ENCODE measurements at regions not wholly inside any gene's neighbourhood (a gene's known extent, or its start where the extent isn't known, plus 50 kb on each side); places are given as distances from the start of the nearest gene placed in this dataset.
A peak's percentile ranks its signal among the peaks of the same experiment; 100 is the strongest.

DNA sequence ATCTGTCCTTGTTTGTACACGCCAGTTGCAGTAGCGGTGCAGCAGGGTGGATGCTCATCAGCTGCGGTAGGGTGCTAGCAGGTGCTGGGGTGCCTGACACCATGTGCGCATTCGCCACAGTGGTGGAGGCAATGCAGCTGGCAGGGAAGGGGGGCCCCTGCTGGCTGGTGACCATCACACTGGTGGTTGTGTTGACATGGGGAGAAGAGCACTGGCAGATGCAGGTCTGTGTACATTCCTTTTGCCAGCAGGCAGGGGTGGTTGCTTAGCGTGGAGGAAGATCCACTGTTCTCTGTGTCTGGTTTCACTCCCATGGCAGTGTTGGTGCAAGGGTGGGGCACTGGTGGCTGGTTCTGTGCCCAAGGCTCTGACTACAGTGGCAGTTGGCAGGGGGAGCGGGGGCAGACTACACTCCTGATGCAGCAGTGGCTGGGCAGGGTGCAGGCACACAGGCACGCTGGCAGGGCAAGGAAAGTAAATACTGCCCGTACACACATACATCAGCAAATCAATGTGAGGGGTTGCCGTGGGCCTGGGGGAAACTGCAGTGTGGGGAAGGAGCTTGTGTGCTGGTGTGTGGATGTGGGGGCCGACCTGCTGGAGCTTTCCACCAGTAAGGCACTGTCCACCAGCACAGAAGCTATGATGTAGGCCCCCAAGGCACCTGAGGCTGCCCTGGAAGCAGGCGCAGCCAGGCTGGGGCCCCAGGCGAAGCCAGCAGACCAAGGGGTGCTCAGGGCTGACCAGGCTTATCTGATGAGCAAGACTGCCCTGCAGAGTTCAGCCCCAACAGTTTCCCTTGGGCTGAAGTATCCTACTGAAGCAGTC is 87.2 kb upstream of the UNC5B start:
- DNase-seq (ENCODE audit: low spot score): no peak

DNA sequence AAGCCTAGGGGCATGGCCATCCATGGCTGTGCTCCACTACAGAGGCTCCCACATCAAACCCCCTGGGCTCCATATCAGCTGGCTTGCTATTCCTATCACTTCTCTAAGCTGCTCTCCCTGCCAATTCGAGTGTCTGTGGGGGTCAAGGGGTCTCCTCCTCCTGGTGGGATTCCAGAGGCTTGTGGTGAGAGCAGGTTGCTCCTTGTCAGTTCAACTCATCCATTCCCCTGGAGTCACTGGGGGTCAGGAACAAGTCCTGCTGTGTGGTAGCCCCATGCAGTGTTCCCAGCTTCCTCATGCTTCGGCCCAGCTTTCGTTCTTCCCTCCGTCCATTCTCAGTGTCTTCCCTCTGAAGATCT is 86.6 kb upstream of the UNC5B start:
- DNase-seq (ENCODE audit: low spot score): no peak

DNA sequence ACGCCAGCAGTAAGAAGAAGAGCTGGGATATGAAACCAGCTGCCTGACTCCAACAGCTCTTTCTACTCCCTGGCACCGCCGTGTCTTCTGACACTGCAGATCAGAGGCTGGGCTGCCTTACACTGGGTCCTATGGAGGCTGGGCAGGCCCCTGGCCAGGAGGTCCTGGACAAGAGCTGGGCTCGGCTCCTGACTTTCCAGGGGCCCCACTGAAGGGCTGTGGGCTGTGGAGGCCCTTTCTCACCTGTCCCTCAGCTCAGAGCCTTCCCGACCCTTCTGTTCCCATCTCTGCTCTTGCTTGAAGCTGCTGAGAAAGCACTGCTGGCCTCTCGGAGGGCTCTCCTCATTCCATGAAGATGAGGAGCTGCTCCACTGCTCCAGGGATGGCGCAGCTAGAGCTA is 85.9 kb upstream of the UNC5B start:
- DNase-seq (ENCODE audit: low spot score): no peak

DNA sequence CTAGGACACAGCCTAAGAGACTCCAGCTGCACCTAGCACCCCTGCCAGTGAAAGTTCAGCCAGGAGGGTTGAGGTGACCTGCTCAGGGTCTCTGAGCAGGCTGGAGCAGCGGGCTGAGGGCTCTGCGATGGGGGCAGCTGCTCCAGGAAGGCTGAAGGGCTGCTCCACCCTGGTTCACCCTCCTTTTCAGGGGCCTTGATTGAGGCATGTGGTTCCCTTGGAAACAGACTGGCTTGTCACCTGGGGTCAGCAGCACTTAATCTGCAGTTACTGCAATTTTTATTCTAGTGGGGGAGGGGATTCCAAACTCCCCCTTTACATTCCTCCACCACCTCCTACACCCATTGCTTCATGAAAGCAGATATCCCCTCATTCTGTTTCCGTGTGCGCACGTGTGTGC is 85.3 kb upstream of the UNC5B start:
- DNase-seq (ENCODE audit: low spot score): no peak

DNA sequence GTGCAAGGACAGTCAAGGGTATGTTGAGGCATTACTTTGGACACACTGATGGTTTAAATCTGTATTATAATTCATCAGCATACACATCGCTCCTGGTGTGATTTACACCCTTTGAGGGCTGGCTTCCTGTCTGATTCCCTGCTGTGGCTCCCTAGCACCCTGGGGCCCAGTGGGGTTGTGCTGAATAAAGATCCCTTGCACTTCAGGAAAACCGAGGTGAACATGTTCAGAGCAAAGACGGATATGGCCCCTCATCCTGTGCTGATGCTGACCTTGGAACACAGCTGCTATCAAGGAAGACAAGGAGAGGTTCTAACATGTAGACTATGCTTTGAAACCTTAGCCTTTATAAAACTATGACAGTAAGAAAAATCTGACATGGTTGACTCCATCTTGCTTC is 84.6 kb upstream of the UNC5B start:
- no peak for DNase-seq (ENCODE audit: low spot score)

DNA sequence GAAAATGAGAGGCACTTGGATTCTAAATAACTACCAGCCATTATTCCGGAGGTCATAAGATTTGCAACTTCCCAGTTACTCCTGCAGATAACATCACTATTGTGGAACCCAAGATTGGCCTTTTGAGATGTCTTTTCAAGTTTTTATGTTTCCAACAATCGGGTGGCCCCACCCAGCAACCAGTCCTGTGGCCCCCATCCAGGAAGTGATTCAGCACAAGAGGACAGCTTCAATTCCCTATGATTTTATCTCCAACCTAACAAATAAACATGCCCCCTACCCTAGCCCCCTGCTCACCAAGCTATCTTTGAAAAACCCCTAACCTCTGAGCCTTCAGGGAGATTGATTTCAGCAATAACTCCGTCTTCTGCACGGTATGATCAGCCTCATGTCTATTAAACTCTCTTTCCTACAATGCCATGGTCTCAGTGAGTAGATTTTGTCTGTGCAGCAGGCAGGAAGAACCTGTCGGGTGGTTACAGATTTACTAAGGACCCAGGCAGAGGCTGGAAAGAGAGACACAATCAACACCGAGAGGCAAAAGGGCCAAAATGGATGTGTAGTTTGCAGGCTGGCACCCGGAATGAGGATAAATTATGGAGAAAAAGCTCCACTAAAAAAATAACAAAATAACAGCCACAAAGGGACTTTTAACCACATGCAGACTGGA is 83.9 kb upstream of the UNC5B start:
- no peak for DNase-seq (ENCODE audit: low spot score)

DNA sequence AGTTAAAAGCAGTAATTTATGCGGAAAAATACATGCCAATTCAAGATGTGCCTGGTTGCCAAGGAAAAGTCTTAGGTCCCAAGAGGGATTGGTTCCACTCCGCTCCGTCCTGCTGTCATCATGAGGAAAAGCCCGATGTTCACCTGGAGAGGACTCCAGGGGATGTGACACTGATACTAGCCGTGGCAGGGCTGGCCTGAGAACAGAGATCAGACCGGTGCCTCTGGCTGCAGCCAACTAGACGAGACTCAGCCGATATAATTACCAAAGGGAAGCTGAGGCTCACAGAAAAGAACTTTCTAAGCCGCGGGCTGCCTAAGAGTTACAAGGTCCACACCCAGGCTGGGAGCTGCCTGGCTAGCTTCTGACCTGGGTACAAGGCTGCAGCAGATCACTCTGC is 81.3 kb upstream of the UNC5B start:
- no peak for DNase-seq (ENCODE audit: low spot score)

DNA sequence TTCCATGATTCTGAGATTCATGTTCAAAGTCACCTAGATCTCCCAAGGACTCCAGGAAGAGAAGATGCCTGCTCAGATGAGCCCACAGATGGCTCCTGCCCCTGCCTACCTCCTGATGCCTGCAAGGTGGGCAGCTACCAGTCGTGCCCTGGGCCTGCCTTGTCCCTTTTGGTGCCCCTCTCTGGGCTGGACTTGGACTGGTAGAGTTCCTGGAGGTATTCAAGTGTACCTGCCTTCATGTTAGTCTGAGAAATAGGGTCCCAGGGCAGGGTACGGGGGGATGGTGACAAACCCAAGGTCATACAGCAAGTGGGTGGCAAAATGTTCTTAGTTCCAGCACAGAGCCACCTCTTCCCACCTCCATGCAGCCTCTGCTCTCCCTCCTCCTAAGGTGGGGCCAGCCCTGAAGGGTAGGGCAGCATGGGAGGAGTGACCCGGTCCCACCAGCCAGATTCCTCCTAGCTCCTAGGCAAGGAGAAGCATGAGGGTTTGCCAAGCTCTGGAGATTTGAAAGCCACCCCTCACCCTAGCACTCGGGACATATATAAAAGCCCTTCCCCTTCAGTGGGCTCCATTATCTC is 80.8 kb upstream of the UNC5B start:
- DNase-seq (ENCODE audit: low spot score): no peak

DNA sequence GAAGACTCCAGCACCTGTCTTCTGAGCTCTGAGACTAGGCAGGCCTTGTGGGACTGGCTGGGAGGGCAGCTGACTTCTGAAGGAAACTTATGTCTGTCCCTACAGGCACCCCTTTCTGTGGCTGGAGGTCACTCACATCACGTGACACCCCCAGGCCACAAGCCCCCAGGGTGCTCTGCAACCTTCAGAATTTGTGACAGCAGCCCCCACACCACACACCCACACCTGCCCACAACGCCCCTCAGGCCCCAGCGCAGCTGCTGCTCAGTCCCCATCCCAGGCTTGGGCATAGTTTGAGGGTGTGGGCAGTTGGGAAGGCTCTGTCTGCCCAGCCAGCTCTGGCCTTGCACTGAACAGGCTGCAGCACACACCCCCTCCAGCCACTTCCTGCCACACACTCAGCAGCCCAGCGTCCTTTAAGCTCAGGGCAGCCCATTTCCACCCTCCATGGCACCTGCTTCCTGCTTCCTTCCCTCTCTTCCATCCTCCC is 80.0 kb upstream of the UNC5B start:
- no peak for DNase-seq (ENCODE audit: low spot score)

DNA sequence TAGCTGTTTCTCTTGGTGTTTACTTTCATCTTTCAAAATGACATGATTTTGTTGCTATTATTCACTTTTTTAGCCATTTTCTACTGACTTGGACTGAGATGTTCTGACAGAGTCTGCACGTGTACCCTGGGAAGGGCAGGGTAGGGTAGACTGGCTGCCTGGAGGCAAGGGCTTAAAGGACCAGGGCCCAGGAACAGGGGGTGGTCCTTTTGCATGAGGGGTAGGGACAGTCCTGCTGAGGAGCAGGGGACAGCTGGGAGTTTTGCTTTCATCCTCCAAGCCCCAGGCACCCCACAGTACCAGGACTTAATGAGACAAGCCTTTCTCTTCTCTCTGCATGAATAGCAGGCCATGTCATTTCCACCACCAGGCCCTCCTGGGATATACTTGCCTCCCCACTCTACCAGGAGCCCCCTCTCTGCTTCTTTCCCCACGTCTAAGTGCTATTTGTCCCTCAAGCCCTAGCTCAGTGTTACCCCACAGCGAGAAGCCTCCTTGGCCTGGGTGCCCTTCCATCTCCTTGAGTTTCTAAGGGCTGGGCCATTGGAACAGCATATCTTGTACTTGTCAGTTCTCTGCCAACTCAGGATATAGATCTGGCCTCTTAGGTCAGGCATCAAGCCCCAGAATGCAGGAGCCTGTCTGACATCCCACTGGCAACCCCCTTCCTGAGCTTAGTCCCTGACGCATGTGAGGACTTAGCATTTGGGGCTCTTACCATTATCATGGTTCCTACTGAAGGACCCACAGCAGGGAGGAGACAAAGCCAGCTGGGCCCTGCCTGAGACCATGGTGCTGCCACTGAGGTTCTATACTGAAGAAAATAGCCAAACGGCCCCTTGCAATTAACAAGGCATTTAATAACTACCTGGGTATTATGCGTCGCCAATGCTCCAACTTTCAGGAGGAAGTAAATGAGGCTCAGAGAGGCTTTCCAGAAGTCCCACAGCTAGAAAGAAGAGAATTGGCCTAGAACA is 78.4 kb upstream of the UNC5B start:
- no peak for DNase-seq (ENCODE audit: low spot score)

DNA sequence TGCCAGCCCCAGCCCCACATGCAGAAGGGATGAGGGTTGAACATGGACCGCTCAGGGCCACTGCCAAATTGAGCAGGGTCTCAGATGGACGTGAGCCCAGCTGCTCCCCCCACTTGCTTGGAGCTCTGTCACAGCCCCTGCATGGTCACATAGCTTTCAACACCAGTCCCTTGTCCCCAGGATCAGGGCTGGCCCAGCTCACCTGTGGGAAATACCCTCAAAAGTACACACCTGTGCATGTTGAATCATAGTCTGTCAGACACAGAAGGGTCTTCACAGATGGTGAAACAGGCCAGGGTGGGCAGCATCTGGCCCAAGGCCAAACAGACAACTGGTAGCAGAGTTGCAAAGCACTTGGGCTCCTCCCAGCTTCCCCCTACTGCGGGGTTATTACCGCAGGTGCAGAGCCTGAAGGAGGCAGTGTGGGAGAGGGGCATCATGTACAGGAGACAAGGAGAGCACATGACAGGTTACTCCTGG is 77.6 kb upstream of the UNC5B start:
- peak; percentile 0 for DNase-seq (ENCODE audit: low spot score)

DNA sequence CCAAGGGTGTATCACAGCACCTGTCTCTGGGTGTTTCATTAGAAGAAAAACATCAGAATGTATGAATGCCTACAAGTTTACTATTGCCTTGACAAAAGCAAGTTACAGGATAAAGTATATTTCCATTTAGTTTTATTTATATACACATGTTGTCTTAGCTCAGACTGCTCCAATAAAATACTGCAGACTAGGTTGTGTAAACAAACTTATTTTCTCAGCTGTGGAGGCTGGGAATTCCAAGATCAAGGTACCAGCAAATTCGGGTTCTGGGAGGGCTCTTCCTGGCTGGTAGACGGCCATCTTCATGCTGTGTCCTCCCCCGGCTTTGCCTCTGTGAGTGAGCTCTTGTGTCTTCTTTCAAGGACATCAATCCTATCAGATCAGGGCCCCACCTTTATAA is 77.1 kb upstream of the UNC5B start:
- DNase-seq (ENCODE audit: low spot score): no peak

DNA sequence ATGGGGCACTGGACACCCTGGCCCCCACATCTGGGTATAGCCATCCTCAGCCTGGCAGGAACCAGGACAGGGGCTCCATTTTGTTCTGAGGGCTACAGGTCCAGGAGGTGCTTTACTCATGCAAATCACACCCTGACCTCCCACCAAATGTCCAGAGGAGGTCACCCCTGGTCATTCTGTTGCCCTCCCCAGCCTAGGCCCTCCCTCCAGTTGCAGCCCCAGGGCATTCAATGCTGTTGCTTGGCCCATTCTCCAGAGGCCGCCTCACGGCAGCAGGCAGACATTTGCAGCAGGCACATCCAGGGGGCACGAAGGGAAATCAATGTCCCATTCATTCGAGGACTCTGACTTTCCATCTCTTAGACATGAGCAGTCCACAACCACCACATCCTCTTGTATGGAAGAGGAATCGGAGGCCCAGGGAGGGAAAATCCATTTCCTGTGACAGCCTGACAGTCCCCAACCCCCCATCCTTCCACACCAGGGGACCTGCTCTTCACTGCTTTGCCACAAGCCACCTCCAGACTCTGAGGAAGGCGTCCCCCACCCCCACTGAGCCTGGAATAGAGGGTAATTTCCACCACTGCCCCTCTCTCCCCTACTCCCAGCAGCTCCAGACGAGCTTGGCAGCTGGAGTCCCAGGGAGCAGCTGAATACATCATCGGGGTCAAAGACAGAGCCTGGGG is 76.2 kb upstream of the UNC5B start:
- DNase-seq (ENCODE audit: low spot score): no peak

DNA sequence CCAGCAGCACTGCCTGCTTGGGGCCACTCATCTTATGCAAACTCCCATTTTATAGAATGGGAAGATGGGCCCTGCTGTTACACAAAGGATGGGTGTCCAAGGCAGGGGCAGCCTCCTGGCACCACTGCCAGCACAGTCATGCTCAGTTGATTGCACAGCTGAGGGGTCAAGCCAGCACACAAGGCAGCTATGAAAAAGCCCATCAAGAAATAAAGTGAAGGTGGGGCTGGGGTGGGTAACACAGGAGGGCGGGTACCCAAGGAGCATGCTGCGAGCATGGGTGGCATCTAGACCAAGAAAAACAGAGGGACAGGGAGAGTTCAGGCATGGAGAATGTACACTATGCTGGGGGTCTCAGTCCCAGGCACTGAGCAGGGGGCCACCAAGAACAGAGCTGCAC is 74.7 kb upstream of the UNC5B start:
- no peak for DNase-seq (ENCODE audit: low spot score)

DNA sequence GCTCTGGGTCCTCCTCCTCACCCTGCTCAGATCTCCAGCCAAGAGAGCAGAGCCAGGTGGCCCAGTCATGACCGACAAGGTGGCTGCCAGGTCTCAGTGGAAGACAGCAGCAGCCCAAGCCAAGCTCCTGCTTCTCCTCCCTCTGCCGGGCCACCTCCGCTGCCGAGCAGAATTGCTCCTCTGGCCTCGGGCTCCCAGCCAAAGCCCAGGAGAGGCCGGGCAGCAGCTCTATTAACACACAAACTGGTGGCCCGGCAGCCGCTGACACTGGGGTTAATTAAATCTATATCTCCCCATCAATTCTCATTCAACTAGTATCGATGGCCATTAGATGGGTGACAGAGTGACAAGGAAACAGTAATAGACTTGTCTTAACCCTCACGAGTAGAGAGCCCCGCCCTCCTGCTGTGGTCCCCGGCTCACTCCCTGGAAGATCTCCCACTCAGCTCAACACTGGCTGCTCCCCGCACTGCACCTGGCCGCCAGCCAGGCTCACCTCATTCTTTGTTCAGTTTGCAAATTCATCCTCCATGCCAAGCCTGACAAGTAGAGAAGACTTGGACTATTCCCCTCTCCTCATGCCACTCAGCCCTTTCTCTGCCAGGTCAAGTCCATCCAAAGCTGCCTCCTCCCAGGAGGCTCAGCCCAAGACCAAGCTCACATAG is 74.1 kb upstream of the UNC5B start:
- no peak for DNase-seq (ENCODE audit: low spot score)

DNA sequence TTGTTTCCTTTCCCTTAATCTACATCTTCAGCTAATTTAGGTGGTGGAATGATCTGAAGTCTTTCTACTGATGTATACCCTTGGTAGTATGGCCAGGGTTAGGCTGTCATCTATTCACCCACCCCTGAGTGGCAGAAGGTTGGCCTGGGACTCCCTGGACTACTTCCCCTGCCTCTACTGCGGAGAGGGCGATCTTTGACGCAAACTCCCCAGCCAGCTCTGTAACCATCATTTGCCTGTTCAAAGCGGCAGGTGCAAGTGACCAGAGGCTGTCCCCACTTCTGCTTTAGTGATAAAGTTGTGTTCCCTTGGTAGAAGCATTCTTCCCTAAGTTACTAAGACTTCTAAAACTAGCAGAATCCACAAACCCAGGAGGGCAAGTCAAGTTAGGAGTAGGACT is 70.8 kb upstream of the UNC5B start:
- DNase-seq (ENCODE audit: low spot score): no peak

DNA sequence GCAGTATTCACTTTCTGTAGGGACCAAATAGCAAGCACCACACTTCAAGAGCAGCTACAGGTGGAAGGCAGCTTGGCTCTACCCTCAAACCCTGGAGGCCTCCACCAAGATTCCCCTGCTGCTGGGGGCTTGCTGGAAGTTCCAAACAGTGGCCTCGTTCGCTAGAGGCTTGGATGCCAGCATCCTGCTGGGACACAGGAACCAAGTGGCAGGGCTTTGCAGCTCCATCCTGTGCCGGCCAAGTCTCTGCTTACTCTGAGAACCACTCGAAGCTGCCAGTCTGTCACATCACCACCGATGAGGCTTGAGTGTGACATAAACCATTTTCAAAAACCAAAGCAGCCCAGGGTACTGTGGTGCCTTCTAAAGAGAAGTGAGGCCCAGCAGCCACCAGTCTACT is 69.2 kb upstream of the UNC5B start:
- DNase-seq (ENCODE audit: low spot score): no peak

DNA sequence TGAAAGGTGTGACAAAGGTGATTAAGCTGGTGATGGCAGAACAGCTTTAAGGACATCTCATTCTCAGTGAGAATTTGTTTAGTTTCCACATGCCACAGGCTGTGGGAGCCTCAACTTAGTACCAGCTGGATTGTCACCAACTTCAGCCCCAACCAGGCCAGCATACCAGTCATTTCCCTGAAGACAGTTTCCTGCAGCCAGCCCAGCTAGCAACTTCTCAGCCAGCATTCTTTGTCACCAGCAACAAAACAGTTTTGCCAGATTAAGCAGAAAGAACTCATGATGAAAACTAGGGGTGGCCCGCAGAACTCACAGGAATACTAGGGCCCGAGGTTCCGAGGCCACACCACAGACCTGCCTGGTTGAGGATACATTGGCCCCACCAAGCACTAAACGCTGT is 68.8 kb upstream of the UNC5B start:
- DNase-seq (ENCODE audit: low spot score): no peak

DNA sequence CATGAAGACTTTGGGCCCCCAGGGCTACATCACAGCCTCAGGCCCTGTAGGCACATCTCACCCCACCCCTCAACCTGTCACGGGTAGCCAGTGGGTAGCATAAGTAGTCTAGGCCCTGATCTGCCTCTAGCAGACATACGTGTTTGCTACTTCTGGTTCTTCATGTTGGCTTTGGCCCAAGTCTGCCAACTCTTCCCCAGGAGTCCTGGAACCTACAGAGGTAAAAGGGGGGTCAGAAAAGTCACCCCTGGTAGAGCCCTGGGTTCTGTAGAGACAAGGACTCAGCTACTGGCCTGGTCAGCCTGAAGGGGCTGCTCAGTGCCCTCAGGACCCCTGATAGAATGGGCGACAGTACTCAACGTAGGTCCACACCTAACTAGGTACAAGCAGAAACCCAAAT is 67.5 kb upstream of the UNC5B start:
- no peak for DNase-seq (ENCODE audit: low spot score)

DNA sequence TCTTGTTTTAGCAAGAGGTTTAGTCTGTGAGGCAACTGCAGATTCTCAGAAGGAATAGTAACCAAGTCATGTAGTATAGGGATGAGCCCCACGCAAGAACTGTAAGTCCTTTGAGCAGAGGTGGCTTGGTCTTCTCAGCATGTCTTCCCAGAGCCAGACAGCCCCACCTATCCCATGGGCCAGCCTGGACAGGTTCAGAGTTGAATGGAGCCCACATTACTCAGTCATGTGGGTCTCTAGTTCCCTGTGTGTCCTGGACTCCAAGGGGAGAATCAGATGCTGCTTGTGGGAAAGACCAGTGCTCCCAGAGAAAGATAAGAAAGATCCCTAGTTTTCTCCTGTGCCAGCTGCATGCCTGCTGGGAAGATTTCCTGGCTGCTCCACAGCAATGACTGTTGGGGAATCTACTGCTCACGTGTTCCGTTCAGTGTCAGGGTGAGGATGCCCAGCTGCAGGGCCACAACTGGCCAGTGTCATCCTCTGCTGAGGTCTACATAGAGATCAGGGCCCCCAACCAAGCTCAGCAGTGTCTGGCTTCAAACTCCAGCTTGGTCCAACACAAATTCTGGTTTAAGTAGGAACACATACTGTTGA is 66.9 kb upstream of the UNC5B start:
- no peak for DNase-seq (ENCODE audit: low spot score)

DNA sequence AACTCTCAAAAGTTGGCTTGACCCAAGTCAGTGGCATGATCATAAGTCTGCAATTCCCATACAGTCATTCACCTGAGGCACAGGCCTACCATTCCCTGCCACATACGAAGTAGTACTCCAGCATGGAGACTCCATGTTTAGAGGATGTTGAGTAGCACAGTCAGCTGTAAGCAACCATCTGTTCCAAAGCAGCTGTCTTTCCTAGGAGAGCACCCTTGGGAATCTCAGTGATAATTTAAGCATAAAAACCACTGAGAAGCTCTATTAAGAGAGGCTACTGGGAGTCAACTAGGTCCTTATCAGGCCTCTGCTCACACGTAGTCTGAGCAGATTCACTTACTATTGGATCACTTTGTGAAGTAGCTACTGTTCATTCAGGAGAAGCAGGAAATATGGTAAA is 61.6 kb upstream of the UNC5B start:
- DNase-seq (ENCODE audit: low spot score): no peak

All from NAMALWA (cell line).